ACC112 (cell line): ENCODE measurements at regions not wholly inside any gene's neighbourhood (a gene's known extent, or its start where the extent isn't known, plus 50 kb on each side); places are given as distances from the start of the nearest gene placed in this dataset.
A peak's percentile ranks its signal among the peaks of the same experiment; 100 is the strongest.

Experiments used
- H2AFZ ChIP-seq: fragments of 200-600 bp; sonication (generic); one replicate; pipeline ENCODE4 v1.6.0; 2017; ENCODE audit warnings: antibody characterized with exemption, low read length; ENCODE audit not compliant: unreplicated experiment
- H3K27ac ChIP-seq: fragments of 200-600 bp; sonication (generic); 2 replicates; pipeline ENCODE4 v1.5.1; 2014; ENCODE audit warnings: low read depth, mild to moderate bottlenecking, antibody characterized with exemption, low read length, moderate library complexity
- H3K27me3 ChIP-seq: fragments of 200-600 bp; sonication (generic); 2 replicates; pipeline ENCODE4 v1.6.1; 2014; ENCODE audit warnings: mild to moderate bottlenecking, antibody characterized with exemption, low read length, moderate library complexity, mixed read lengths; ENCODE audit not compliant: insufficient read depth
- H3K36me3 ChIP-seq: fragments of 200-600 bp; sonication (generic); 2 replicates; pipeline ENCODE4 v1.6.1; 2016; ENCODE audit warnings: mild to moderate bottlenecking, antibody characterized with exemption, low read length, moderate library complexity, mixed read lengths; ENCODE audit not compliant: insufficient read depth
- H3K4me1 ChIP-seq: fragments of 200-600 bp; sonication (generic); one replicate; pipeline ENCODE4 v1.6.1; 2016; ENCODE audit warnings: low read length, mixed read lengths; ENCODE audit not compliant: insufficient read depth, unreplicated experiment, control insufficient read depth
- H3K4me3 ChIP-seq: fragments of 200-600 bp; sonication (generic); 2 replicates; pipeline ENCODE4 v1.5.1; 2014; ENCODE audit warnings: mild to moderate bottlenecking, low read depth, low read length
- H3K79me2 ChIP-seq: fragments of 200-600 bp; sonication (generic); one replicate; pipeline ENCODE4 v1.6.0; 2016; ENCODE audit warnings: low read length; ENCODE audit not compliant: control insufficient read depth, unreplicated experiment, insufficient read depth

DNA sequence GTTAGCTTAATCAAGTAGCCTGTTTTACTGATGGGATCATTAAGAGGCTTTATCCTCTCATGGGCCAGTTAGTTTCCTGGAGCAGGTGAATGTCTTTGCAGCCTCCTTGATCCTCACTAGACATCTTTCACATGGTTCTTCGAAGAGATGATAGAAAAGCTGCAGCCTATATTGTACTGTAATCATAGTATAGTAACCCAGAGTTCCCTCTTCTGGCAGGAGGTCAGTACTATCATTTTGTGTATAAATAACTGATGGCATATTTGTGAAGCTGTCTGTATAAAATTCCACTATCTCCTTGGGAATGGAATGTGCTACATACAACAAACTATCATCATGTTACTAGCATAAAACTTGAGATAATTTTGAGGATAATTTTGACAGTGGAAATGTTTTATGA, 123.8 kb upstream of the PRPS1L1 start:
- 0 out of 2 replicates have a peak, but pooled peaks cover 6% of the 10 kb centered on the region for H3K27me3 ChIP-seq
- H3K36me3 ChIP-seq, result no peaks in the 10 kb centered on the region
- no peak overlapping the region for H3K27ac ChIP-seq
- H2AFZ ChIP-seq, result no peak overlapping the region
- no peaks in the 10 kb centered on the region for H3K79me2 ChIP-seq
- H3K4me1 ChIP-seq, result no peaks in the 10 kb centered on the region
- no peak overlapping the region for H3K4me3 ChIP-seq

DNA sequence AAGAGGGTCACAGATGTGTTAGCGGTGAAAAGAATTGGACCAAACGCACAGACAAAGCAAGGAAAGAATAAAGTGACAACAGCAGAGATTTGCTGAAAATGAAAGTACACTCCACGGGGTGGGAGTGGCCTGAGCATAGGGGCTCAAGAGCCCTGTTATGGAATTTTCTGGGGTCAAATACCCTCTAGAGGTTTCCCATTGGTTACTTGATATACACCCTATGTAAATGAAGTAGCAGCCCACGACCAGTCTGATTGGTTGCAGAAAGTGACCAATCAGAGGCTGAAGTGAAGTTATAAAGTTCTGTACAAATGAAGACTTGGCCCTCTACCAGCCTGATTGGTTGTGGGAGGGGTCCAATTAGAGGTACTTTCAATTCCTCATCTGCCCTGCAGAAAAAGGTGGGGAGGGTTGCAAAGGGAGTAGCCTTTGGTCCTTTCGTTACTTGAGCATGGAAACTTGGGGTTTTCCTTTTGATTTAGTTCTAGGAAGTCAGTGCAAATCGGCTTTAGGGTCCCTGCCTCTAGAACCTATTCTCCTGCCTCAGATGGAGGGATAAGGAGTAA, 125.6 kb upstream of the PRPS1L1 start:
- no peak overlapping the region for H2AFZ ChIP-seq
- H3K36me3 ChIP-seq, result no peaks in the 10 kb centered on the region
- H3K79me2 ChIP-seq, result no peaks in the 10 kb centered on the region

GRCh38 chr7:18154726-18155125, 127.1 kb upstream of the PRPS1L1 start:
- H3K79me2 ChIP-seq, result no peaks in the 10 kb centered on the region
- H2AFZ ChIP-seq, result no peak overlapping the region
- H3K4me3 ChIP-seq, result no peak overlapping the region
- H3K4me1 ChIP-seq, result no peaks in the 10 kb centered on the region
- no peak overlapping the region for H3K27ac ChIP-seq
- H3K36me3 ChIP-seq, result no peaks in the 10 kb centered on the region
- peaks cover 16% of the 10 kb centered on the region; the same call in 1 of the 2 replicates for H3K27me3 ChIP-seq

More for the DNA sequence above, 125.6 kb upstream of the PRPS1L1 start:
- H3K4me3 ChIP-seq, result no peak overlapping the region
- no peaks in the 10 kb centered on the region for H3K4me1 ChIP-seq
- H3K27ac ChIP-seq, result no peak overlapping the region
- peaks cover 9% of the 10 kb centered on the region; the same call in 1 of the 2 replicates for H3K27me3 ChIP-seq

- no peaks in the 10 kb centered on the region for H3K36me3 ChIP-seq
- no peak overlapping the region for H2AFZ ChIP-seq
- no peaks in the 10 kb centered on the region for H3K4me1 ChIP-seq
- H3K27ac ChIP-seq, result no peak overlapping the region
- H3K27me3 ChIP-seq, result peaks cover 16% of the 10 kb centered on the region; the same call in 1 of the 2 replicates
- H3K4me3 ChIP-seq, result no peak overlapping the region
- no peaks in the 10 kb centered on the region for H3K79me2 ChIP-seq
These were observed 129.6 kb upstream of the PRPS1L1 start for GRCh38 chr7:18157233-18157632.

- no peaks in the 10 kb centered on the region for H3K4me1 ChIP-seq
- H3K27ac ChIP-seq, result no peak overlapping the region
- no peaks in the 10 kb centered on the region for H3K36me3 ChIP-seq
- H3K4me3 ChIP-seq, result no peak overlapping the region
- H2AFZ ChIP-seq, result no peak overlapping the region
- peaks cover 9% of the 10 kb centered on the region; the same call in 1 of the 2 replicates for H3K27me3 ChIP-seq
- no peaks in the 10 kb centered on the region for H3K79me2 ChIP-seq
These were observed 135.0 kb upstream of the PRPS1L1 start for GRCh38 chr7:18162657-18163056.

DNA sequence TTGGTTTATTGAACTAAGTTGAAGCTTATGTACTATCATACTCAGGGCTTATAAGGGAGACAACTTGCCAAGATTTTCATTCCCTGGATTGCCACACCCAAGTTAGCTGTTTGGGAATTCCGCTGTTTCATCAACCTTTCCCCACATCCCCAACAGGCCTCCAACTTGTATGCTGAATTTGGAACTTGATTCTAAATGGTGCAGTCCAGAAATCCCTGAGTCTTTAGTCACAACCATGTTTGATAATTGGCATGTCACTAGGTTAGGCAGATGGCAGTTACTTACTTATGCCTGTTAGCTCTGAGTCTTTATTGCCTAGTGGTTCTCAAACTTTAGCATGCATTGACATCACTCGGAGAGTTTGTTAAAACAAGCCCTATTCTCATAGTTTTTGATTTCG, 135.4 kb upstream of the PRPS1L1 start:
- Histone ChIP-seq H3K27me3 (peaks cover 8% of the 10 kb centered on the region; the same call in 1 of the 2 replicates), H3K4me1 (no peaks in the 10 kb centered on the region), H3K4me3 (no peak overlapping the region), H3K27ac (no peak overlapping the region), H2AFZ (no peak overlapping the region), H3K79me2 (no peaks in the 10 kb centered on the region), H3K36me3 (no peaks in the 10 kb centered on the region)

- Histone ChIP-seq H3K4me1 (no peaks in the 10 kb centered on the region), H3K79me2 (no peaks in the 10 kb centered on the region)
These were observed 137.5 kb upstream of the PRPS1L1 start for GRCh38 chr7:18165166-18165565.

GRCh38 chr7:18166002-18166401, 138.4 kb upstream of the PRPS1L1 start:
- H3K27ac ChIP-seq, result no peak overlapping the region
- H3K4me1 ChIP-seq, result no peaks in the 10 kb centered on the region
- no peaks in the 10 kb centered on the region for H3K27me3 ChIP-seq
- H2AFZ ChIP-seq, result no peak overlapping the region
- H3K36me3 ChIP-seq, result no peaks in the 10 kb centered on the region
- no peak overlapping the region for H3K4me3 ChIP-seq
- no peaks in the 10 kb centered on the region for H3K79me2 ChIP-seq

More at GRCh38 chr7:18165166-18165565, 137.5 kb upstream of the PRPS1L1 start:
- Histone ChIP-seq H3K27me3 (no peaks in the 10 kb centered on the region), H2AFZ (no peak overlapping the region), H3K27ac (no peak overlapping the region), H3K4me3 (no peak overlapping the region), H3K36me3 (no peaks in the 10 kb centered on the region)

DNA sequence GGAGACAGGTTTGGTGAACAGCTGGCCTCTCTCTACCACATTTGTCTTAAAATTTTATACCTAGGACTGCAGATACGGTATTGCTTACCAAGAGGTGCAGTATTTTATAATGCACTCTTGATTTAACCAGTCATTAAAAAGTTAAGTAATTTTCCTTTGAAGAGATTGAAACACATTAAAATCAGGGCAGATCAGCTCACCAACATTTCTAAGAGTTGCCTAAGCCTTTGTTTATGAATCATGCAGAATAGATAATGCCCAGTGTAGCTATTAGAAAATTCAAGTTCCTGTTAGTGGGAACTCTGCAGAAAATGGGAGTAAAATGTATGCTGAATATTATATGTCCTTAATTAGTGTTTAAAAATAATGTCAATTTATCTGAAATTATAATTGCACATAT, 140.2 kb upstream of the PRPS1L1 start:
- no peaks in the 10 kb centered on the region for H3K36me3 ChIP-seq
- H3K4me3 ChIP-seq, result no peak overlapping the region
- no peaks in the 10 kb centered on the region for H3K27me3 ChIP-seq
- H3K27ac ChIP-seq, result no peak overlapping the region
- no peaks in the 10 kb centered on the region for H3K4me1 ChIP-seq
- no peak overlapping the region for H2AFZ ChIP-seq
- H3K79me2 ChIP-seq, result no peaks in the 10 kb centered on the region

GRCh38 chr7:18174996-18175395, 147.3 kb upstream of the PRPS1L1 start:
- Histone ChIP-seq H3K27me3 (no peaks in the 10 kb centered on the region), H3K4me3 (no peak overlapping the region), H3K27ac (no peak overlapping the region), H3K4me1 (peaks cover 3% of the 10 kb centered on the region), H3K36me3 (no peaks in the 10 kb centered on the region), H3K79me2 (no peaks in the 10 kb centered on the region), H2AFZ (no peak overlapping the region)

- H3K4me1 ChIP-seq, result peaks cover 3% of the 10 kb centered on the region
- H3K4me3 ChIP-seq, result peak overlapping the region; percentile 46; the same call in 1 of the 2 replicates
- no peaks in the 10 kb centered on the region for H3K79me2 ChIP-seq
- H2AFZ ChIP-seq, result peak overlapping the region; percentile 45
- no peak overlapping the region for H3K27ac ChIP-seq
- H3K36me3 ChIP-seq, result no peaks in the 10 kb centered on the region
- H3K27me3 ChIP-seq, result no peaks in the 10 kb centered on the region
These were observed 148.3 kb upstream of the PRPS1L1 start for GRCh38 chr7:18175801-18176450.
